Astrocyte (in vitro differentiated cells and primary cell): ENCODE measurements at regions not wholly inside any gene's neighbourhood (a gene's known extent, or its start where the extent isn't known, plus 50 kb on each side); places are given as distances from the start of the nearest gene placed in this dataset.

Experiments
- DNase-seq: peaks from one replicate; pipeline ENCODE4 v3.0.0-alpha.2; 2010; ENCODE audit warnings: low read depth
- FAIRE-seq: peaks from 2 replicates; lab custom pipeline; 2011; peaks lifted over from hg19 to GRCh38; lab: Jason Lieb, UNC
- H2AFZ ChIP-seq: 2 replicates; pipeline ENCODE4 v1.6.0; 2012; ENCODE audit warnings: low read depth, low read length, inconsistent platforms
- H3K27ac ChIP-seq: 2 replicates; pipeline ENCODE4 v1.5.1; 2011; ENCODE audit warnings: low read depth, low read length, inconsistent platforms
- H3K27me3 ChIP-seq: 2 replicates; pipeline ENCODE4 v1.6.0; 2011; ENCODE audit warnings: low read length, inconsistent platforms; ENCODE audit not compliant: insufficient read depth
- H3K36me3 ChIP-seq: 2 replicates; pipeline ENCODE4 v1.5.1; 2011; ENCODE audit warnings: low read length, inconsistent platforms; ENCODE audit not compliant: insufficient read depth
- H3K4me1 ChIP-seq: 2 replicates; pipeline ENCODE4 v1.5.1; 2011; ENCODE audit warnings: low read length, inconsistent platforms; ENCODE audit not compliant: insufficient read depth
- H3K4me2 ChIP-seq: 2 replicates; pipeline ENCODE4 v1.6.0; 2012; ENCODE audit warnings: low read length, inconsistent platforms
- H3K4me3 ChIP-seq: 2 replicates; pipeline ENCODE4 v1.5.1; 2011; ENCODE audit warnings: low read depth, mild to moderate bottlenecking, low read length, inconsistent platforms; ENCODE audit not compliant: insufficient read depth
- H3K79me2 ChIP-seq: 2 replicates; pipeline ENCODE4 v1.6.0; 2012; ENCODE audit warnings: mild to moderate bottlenecking, low read length, inconsistent platforms; ENCODE audit not compliant: insufficient read depth
- H3K9ac ChIP-seq: 2 replicates; pipeline ENCODE4 v1.6.0; 2012; ENCODE audit warnings: mild to moderate bottlenecking, low read length, inconsistent platforms
- H3K9me3 ChIP-seq: 2 replicates; pipeline ENCODE4 v1.5.1; 2012; ENCODE audit warnings: low read depth, mild to moderate bottlenecking, low read length, inconsistent platforms; ENCODE audit not compliant: insufficient read depth
- H4K20me1 ChIP-seq: 2 replicates; pipeline ENCODE4 v1.6.0; 2012; ENCODE audit warnings: low read length, inconsistent platforms; ENCODE audit not compliant: insufficient read depth
- H3K27ac Mint-ChIP-seq: one replicate; pipeline ENCODE4 v1.8.0; 2021; ENCODE audit warnings: mild to moderate bottlenecking, mixed read lengths; ENCODE audit not compliant: unreplicated experiment
- H3K27me3 Mint-ChIP-seq: one replicate; pipeline ENCODE4 v1.8.0; 2021; ENCODE audit warnings: low read depth, mixed read lengths; ENCODE audit not compliant: unreplicated experiment
- H3K36me3 Mint-ChIP-seq: one replicate; pipeline ENCODE4 v1.8.0; 2021; ENCODE audit warnings: low read depth, mixed read lengths; ENCODE audit not compliant: unreplicated experiment
- H3K4me1 Mint-ChIP-seq: one replicate; pipeline ENCODE4 v1.8.0; 2021; ENCODE audit warnings: low read depth, mixed read lengths; ENCODE audit not compliant: unreplicated experiment
- H3K4me3 Mint-ChIP-seq: one replicate; pipeline ENCODE4 v1.8.0; 2021; ENCODE audit warnings: mild to moderate bottlenecking, moderate library complexity, mixed read lengths; ENCODE audit not compliant: unreplicated experiment
- H3K9me3 Mint-ChIP-seq: one replicate; pipeline ENCODE4 v1.8.0; 2021; ENCODE audit warnings: mild to moderate bottlenecking, mixed read lengths; ENCODE audit not compliant: unreplicated experiment
- CTCF ChIP-seq: IDR thresholded peaks from 2 replicates; pipeline ENCODE4 v1.5.1; 2011; ENCODE audit warnings: low read depth, mild to moderate bottlenecking, inconsistent platforms, low read length, moderate library complexity; ENCODE audit not compliant: insufficient read depth
- EZH2 ChIP-seq: IDR thresholded peaks from 2 replicates; pipeline ENCODE4 v1.6.1; 2012; ENCODE audit warnings: mild to moderate bottlenecking, low read length, inconsistent platforms; ENCODE audit not compliant: insufficient read depth

DNA sequence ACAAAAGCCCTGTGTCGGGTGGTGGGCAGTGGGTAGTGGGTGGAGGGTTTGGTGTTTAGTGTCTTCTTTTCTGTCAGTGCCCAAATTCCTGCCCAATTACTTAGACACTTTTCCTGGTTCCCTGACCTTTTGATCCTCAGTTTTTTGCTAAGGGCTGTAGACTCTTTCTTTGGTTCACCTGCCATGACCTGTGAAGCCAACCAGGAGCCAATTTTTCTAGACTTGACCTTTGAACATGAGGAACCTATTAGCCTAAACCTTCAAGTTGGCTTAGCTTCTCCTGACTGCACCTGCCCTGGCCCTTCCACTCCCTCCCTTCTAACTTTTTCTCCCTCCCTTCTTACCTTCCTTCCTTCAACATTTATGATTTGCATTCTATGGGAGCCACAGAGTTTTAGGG is 94.5 kb downstream of the MID1IP1 start:
- Histone ChIP-seq H3K27me3 (no peaks in the 10 kb centered on the region), H3K79me2 (no peaks in the 10 kb centered on the region), H3K9me3 (no peaks in the 10 kb centered on the region), H3K4me1 (peaks cover 6% of the 10 kb centered on the region), H4K20me1 (no peaks in the 10 kb centered on the region), H2AFZ (no peak overlapping the region), H3K9ac (no peak overlapping the region), H3K4me2 (no peak overlapping the region), H3K27ac (no peak overlapping the region), H3K4me3 (no peak overlapping the region), H3K36me3 (no peaks in the 10 kb centered on the region)
- no peak overlapping the region for H3K27ac Mint-ChIP-seq
- TF ChIP-seq CTCF (no peak), EZH2 (no peak)
- no peaks in the 10 kb centered on the region for H3K27me3 Mint-ChIP-seq
- no peak overlapping the region for H3K4me3 Mint-ChIP-seq
- no peaks in the 10 kb centered on the region for H3K9me3 Mint-ChIP-seq
- DNase-seq (no peak), FAIRE-seq (no peak)
- no peaks in the 10 kb centered on the region for H3K36me3 Mint-ChIP-seq
- H3K4me1 Mint-ChIP-seq, result peaks cover 23% of the 10 kb centered on the region

- no peaks in the 10 kb centered on the region for H3K9me3 Mint-ChIP-seq
- H2AFZ ChIP-seq, result no peak overlapping the region
- H3K4me2 ChIP-seq, result no peak overlapping the region
- H3K79me2 ChIP-seq, result no peaks in the 10 kb centered on the region
- H3K27me3 ChIP-seq, result no peaks in the 10 kb centered on the region
- no peaks in the 10 kb centered on the region for H4K20me1 ChIP-seq
- TF ChIP-seq CTCF (no peak), EZH2 (no peak)
- DNase-seq (no peak), FAIRE-seq (peak; percentile 92)
- H3K27ac Mint-ChIP-seq, result no peak overlapping the region
- no peaks in the 10 kb centered on the region for H3K27me3 Mint-ChIP-seq
- no peak overlapping the region for H3K27ac ChIP-seq
- H3K4me3 ChIP-seq, result no peak overlapping the region
- peaks cover 19% of the 10 kb centered on the region for H3K4me1 Mint-ChIP-seq
- no peak overlapping the region for H3K4me3 Mint-ChIP-seq
- peaks cover 3% of the 10 kb centered on the region for H3K4me1 ChIP-seq
- H3K9ac ChIP-seq, result no peak overlapping the region
- H3K36me3 Mint-ChIP-seq, result no peaks in the 10 kb centered on the region
- H3K9me3 ChIP-seq, result no peaks in the 10 kb centered on the region
- no peaks in the 10 kb centered on the region for H3K36me3 ChIP-seq
These were observed 95.6 kb downstream of the MID1IP1 start for GRCh38 chrX:38896724-38897298.

- H3K27ac Mint-ChIP-seq, result no peak overlapping the region
These were observed 97.0 kb downstream of the MID1IP1 start for GRCh38 chrX:38898261-38898660.

More at GRCh38 chrX:38898261-38898660, 97.0 kb downstream of the MID1IP1 start:
- no peaks in the 10 kb centered on the region for H3K4me1 ChIP-seq
- no peak overlapping the region for H3K27ac ChIP-seq
- H3K4me3 ChIP-seq, result no peak overlapping the region
- H3K27me3 Mint-ChIP-seq, result no peaks in the 10 kb centered on the region
- H3K36me3 ChIP-seq, result no peaks in the 10 kb centered on the region
- no peak overlapping the region for H2AFZ ChIP-seq
- H3K9me3 Mint-ChIP-seq, result no peaks in the 10 kb centered on the region
- H4K20me1 ChIP-seq, result no peaks in the 10 kb centered on the region
- no peaks in the 10 kb centered on the region for H3K9me3 ChIP-seq
- peaks cover 10% of the 10 kb centered on the region for H3K4me1 Mint-ChIP-seq
- H3K36me3 Mint-ChIP-seq, result no peaks in the 10 kb centered on the region
- FAIRE-seq (peak; percentile 85), DNase-seq (no peak)
- H3K4me3 Mint-ChIP-seq, result no peak overlapping the region
- no peaks in the 10 kb centered on the region for H3K79me2 ChIP-seq
- no peak overlapping the region for H3K4me2 ChIP-seq
- TF ChIP-seq EZH2 (no peak), CTCF (no peak)
- no peak overlapping the region for H3K9ac ChIP-seq
- H3K27me3 ChIP-seq, result no peaks in the 10 kb centered on the region
